NCI-H526 (cell line): ENCODE measurements at regions not wholly inside any gene's neighbourhood (a gene's known extent, or its start where the extent isn't known, plus 50 kb on each side); places are given as distances from the start of the nearest gene placed in this dataset.

ENCODE experiments used
- DNase-seq, 2 experiments: peaks; one replicate each; lab custom pipeline; 2025; lab: John Stamatoyannopoulos, UW

GRCh38 chr2:57515366-57515765 lies 531.2 kb upstream of the VRK2 start:
- no peak for DNase-seq

GRCh38 chr2:57516698-57517340 lies 529.8 kb upstream of the VRK2 start:
- DNase-seq: peak; percentile 12 to 73

DNA sequence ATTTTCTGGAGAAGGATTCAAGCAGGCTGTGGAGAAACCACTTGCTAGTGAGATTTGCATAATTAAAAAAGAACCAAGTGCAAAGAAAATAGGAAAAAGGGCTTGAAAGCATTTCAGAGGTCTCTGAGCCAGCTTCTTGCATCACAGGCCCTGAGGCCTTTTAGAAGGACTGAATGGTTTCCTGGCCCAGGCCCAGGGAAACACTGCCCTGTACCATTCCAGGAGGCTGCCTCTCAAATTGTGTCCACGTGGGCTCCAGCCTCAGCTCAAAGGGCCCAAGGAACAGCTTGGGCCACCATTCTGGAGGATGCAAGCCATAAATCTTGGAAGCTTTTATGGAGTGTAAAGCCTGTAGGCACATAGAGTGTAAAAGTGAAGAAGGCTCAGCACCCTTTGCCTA lies 523.3 kb upstream of the VRK2 start:
- no peak for DNase-seq

DNA sequence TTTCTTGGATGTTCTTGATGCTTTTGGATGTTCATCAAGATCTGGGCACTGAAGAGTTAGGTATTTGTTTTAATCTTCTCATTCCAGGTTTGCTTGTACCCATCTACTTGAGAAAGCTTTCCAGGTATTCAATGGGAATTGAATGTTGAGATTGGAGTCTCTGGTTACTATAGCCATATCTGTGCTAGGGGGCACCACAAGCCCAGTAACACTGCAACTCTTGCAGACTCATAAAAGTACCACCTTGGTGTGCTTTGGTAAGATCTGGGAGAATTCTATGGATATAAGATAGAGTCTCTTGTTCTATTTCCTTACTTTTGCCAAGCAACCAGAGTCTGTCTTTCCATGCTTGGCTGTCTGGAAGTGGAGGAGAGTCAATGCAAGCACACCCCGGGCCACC lies 518.9 kb upstream of the VRK2 start:
- no peak for DNase-seq

DNA sequence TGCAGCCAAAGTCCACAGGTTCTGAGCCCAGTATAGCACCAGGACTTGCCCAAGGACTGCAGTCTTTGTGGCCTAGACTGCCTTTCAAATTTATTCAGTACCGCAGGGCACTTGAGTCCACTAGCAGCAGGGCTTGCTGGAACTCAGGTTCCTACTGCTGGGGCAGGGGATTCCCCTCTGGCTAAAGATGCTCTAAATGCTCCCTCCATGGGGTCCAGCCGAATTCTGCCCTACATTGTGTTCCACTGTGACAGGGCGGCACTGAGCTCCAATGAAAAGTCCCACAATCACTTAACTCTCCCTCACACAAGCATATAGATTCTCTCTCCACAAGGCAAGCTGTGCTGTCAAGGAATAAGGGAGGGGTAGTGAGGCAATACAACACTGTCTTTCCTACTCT lies 518.1 kb upstream of the VRK2 start:
- no peak for DNase-seq

DNA sequence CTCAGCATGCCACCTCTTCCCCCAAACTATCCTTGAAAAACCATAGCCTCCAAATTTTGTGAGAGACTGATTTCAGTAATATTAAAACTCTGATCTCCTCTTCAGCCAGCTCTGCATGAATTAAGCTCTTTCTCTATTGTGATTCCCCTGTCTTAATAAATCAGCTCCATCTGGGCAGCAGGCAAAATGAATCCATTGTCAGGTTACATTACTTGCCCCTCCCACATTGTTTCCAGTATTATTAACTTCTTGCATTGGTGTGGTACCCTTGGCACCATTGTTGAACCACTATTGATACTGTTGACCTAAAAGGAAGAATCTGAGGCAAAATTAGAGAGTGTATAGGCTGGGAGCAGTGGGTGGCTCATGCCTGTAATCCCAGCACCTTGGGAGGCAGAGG lies 512.2 kb upstream of the VRK2 start:
- DNase-seq: no peak

DNA sequence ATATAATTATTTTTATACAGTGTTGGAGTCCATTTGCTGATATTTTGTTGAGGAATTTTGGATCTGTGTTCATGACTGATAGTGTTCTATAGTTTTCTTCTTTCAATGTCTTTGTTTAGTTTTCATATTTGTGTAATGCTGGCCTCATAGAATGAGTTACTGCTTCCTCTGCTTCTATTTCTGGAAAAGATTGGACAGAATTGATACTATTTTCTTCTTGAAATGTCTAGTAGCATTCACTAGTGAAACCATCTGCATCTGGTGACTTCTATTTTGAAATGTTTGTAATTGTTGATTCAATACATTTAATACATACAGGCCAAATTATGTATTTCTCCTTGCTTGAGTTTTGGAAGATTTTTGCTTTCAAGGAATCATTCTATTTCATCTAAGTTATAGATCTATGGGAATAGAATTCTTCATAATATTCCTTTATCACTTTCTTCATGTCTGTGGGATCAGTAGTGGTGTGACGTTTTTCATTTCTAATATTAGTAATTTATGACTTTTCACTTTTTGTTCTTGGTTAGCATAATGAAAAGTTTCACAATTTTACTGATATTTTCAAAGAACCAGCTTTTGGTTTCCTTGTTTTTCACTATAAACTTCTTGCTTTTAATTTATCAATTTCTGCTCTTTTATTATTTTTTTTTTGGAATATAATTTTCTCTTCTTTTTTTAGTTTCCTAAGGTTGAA lies 509.9 kb upstream of the VRK2 start:
- DNase-seq: no peak

DNA sequence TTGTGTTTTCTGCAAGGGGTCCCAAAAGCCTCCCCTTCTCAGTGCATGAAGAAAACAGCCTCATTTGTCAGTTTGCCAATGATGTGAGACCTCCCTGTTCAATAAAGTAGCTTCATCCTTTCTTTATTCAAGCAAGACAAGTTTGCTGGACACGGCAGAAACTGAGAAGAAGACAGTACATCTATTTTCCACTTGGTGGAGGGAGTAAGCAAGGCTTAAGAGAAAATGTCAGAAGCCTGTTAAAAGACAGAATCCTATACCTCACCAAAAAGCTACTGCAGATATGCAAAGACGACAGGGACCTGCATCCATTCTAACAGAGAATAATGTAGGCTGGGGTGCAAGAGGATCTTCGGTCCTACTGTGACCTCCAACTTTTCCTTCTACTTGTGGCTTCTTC lies 506.8 kb upstream of the VRK2 start:
- no peak for DNase-seq

GRCh38 chr2:57542081-57542480 lies 504.5 kb upstream of the VRK2 start:
- DNase-seq: no peak

- no peak for DNase-seq
These were observed 503.4 kb upstream of the VRK2 start for GRCh38 chr2:57543211-57543610.

- no peak for DNase-seq
These were observed 502.0 kb upstream of the VRK2 start for GRCh38 chr2:57544624-57545023.

DNA sequence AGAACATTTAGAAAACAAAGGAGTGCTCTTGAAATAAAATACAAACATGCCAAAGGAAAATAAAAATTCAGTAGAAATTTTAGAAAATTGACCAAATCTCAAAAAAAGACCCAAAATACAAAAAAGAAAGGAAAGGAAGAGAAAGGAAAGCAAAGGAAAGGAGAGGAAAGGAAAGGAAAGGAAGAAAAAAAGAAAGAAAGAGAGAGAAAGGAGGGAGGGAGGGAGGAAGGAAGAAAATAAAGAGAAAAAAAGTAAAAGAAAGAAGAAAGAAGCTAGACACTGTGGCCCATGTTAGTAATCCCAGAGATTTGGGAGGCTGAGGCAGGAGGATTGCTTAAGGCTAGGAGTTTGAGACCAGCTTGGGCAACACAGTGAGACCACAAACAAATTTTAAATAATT lies 500.1 kb upstream of the VRK2 start:
- DNase-seq: no peak

DNA sequence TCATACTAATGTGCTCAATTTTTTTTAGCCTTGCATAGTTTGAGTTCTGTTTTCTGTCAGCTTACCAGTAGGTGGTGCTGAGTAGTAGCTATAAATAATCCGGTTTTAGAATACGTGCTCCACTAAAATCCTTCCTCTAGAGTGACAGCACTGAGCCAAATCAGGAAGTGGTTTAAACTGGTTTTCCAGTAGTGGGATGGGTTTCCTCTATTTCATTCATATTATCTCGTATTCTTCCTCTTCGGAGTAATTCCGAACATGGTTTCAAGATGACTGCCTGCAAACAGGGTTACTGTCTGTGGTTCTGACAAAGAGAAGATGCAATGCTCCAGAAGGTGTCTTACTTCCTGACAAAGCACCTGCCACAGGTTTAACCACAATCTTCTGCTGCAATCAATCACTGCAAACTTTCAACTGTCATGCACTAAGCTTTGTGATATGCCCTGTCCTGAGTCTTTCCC lies 496.9 kb upstream of the VRK2 start:
- DNase-seq: peak; percentile 47 to 66

DNA sequence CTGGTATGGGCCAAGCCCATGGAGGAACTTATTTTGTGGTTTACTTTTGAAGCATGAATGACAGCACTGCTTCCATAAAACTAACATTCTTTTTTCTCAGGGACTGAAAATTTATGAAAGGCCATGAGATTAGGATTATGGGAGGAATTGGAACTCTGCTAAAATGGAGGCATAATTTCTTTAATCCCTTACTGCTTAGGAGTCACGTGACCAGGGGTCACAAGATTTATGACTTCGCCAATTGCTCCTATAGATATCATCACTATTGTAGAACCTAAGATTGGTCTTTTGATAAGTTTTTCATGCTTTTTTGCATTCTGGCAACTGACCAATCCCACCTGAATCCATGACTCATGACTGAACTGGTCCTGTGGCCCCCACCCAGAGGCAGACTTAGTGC lies 495.7 kb upstream of the VRK2 start:
- no peak for DNase-seq

- DNase-seq: no peak
These were observed 493.7 kb upstream of the VRK2 start for GRCh38 chr2:57552885-57553284.

- DNase-seq: no peak
These were observed 492.3 kb upstream of the VRK2 start for GRCh38 chr2:57554348-57554747.

DNA sequence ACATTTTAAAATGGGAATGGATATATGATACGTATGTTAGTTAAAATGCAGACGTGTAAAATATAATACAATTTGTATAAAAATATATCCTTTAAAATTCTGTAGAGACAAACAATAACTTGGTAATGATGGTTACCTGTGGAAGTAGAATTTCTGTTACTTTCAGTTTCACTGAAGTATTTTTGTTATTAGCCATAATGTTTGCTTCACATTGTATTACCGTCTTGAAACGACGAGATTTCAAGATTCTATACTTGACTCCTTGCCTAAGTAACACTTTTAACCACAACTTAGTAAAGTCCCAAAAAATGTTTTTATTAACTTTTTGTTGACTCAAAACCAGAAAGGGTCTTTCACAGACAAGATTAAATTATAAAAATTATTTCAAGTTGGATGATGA lies 488.3 kb upstream of the VRK2 start:
- no peak for DNase-seq

DNA sequence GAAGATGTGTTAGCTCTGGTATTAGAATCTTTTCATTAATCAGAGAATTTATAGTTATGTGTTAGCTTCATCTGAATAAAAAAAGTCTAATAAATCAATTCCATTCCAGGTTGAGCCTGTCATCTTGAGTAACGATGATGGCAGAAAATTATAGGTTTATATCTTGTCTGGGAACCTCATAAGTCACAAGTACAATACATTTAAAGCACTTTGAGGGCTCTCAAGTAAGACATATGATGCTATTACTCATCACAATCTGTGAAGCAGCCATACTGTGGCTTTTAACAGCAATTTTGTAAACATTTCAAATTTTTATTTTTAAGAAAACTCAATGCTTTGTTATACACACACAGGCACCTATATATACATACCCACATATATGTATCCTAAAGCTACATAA lies 484.1 kb upstream of the VRK2 start:
- DNase-seq: no peak

DNA sequence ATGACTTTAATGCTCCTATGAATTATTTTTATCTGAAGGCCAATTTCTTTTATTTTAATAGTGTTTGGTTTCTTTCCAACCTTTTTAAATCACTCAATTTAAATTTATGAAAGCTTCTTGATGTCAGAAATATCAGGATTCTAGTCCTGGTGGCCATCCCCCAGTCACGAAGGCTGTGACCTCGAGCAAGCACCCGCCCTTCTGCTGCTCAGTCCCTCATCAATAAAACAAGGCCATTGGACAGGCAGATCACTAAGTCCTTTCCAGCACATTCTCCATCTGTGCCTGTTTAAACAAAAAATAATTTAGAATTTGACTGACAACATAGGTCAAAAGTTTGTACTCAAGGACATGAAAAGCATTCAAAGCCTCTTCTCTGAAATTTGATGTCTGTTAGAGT lies 483.6 kb upstream of the VRK2 start:
- no peak for DNase-seq

DNA sequence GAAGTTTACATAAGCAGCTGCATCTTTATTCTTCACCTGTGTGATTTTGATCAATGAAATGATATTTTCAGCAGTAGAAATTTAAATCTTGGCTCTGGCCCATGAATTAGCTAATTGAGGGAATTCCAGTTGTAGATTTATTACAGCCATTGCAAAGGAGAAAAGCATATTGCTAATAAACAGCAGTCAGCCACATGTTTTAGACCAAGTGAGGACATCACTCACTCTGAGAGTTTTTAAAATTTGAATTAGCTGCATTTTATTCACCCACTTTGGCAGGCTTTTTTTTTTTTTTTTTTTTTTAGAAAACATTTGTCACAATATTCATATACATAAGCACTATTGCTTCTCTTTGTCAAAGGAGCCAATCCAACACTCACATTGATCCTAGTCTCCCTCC lies 479.4 kb upstream of the VRK2 start:
- DNase-seq: no peak

- no peak for DNase-seq
These were observed 477.2 kb upstream of the VRK2 start for GRCh38 chr2:57569396-57569795.

- DNase-seq: no peak
These were observed 475.6 kb upstream of the VRK2 start for GRCh38 chr2:57570961-57571360.

GRCh38 chr2:57575700-57576268 lies 470.8 kb upstream of the VRK2 start:
- no peak for DNase-seq

DNA sequence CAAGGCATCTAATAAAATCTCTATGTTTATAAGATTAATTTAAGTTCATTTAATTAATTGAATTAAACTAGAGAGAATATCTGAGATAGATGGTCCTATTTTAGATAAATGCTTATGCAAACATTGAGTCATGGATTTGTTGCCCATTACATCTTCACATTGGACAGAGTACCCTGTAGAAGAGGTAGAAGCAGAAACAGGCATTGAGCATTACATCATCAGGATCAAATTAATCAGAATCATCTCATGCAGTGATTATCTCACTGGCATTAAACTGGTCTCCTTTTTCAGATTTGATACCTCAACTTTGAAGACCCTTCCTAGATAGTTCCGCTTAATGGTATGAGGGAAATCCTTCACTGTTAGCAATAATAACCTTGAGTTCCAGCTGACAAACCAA lies 469.6 kb upstream of the VRK2 start:
- no peak for DNase-seq
